Retinal pigment epithelial cell (primary cell): ENCODE measurements at regions not wholly inside any gene's neighbourhood (a gene's known extent, or its start where the extent isn't known, plus 50 kb on each side); places are given as distances from the start of the nearest gene placed in this dataset.

Experiments
- DNase-seq: peaks from one replicate; pipeline ENCODE4 v3.0.0-alpha.2; 2010; ENCODE audit warnings: low read depth
- H3K4me3 ChIP-seq: 2 replicates; pipeline ENCODE4 v1.5.1; 2011; ENCODE audit warnings: mild to moderate bottlenecking, low read length, control low read depth, moderate library complexity
- CTCF ChIP-seq: conservative IDR thresholded peaks from 2 replicates; pipeline ENCODE4 v1.5.1; 2011; ENCODE audit warnings: low read depth, low read length, control low read depth, inconsistent platforms

DNA sequence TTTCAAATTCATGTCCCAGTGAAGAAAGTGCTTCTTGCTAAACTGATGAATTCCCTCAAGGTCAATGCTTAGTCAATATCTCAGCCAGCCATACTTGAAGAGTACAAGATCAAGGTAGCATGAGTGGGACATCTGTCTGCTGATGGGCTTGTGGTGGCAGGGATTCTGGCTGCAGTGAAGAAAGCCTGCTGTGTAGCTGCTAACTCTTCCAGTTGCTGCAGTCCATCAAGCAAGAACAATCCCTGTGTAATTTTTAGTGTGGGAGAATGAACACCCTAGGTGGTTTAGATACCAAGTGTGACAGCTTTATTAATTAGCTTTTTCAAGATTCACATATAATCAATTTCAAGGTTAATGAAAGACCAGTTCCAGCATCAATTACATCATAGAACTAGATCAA is 443.9 kb downstream of the TAF11L14 start:
- TF ChIP-seq CTCF = no peak

DNA sequence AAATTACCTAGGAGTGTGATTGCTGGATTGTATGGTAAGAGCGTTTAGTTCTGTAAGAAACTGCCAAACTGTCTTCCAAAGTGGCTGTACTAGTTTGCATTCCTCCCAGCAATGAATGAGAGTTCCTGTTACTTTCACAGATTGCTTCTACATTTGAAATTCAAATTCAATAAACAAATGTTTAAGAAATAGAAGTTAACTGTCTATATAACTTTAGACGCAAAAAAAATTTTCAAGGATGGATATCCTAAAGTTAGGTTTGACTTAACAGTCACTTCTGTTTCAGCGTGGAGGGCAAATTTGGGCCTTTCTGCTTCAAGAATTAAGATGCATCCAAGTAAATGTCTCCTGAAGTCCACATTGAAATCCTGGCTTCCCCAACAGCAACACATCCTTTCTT is 445.6 kb downstream of the TAF11L14 start:
- TF ChIP-seq CTCF = no peak
- DNase-seq = no peak
- H3K4me3 ChIP-seq = no peak overlapping the region

More for the DNA sequence above, 443.9 kb downstream of the TAF11L14 start:
- H3K4me3 ChIP-seq = no peak overlapping the region
- no peak for DNase-seq

GRCh38 chr5:18088020-18088579 is 453.8 kb downstream of the TAF11L14 start:
- no peak for DNase-seq
- TF ChIP-seq CTCF = no peak
- no peak overlapping the region for H3K4me3 ChIP-seq

DNA sequence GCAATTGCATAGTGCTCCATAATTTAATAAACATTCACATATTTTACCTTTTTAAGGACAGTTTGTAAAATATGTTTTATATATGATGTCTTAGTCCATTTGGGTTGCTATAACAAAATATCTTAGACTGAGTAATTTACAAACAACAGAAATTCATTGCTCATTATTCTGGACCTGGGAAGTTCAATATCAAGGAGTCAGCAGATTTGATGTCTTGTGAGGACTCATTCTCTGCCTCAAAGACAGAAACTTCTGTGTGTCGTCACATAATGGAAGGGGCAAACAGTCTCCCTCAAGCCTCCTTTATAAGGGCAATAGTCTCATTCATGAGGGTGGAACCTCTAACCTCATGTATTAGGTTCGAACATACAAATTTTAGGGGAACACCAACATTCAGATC is 455.9 kb downstream of the TAF11L14 start:
- TF ChIP-seq CTCF = no peak
- no peak overlapping the region for H3K4me3 ChIP-seq
- no peak for DNase-seq

- DNase-seq = no peak
- no peak for TF ChIP-seq CTCF
- H3K4me3 ChIP-seq = no peak overlapping the region
Observed at GRCh38 chr5:18091142-18091541, 456.9 kb downstream of the TAF11L14 start.

DNA sequence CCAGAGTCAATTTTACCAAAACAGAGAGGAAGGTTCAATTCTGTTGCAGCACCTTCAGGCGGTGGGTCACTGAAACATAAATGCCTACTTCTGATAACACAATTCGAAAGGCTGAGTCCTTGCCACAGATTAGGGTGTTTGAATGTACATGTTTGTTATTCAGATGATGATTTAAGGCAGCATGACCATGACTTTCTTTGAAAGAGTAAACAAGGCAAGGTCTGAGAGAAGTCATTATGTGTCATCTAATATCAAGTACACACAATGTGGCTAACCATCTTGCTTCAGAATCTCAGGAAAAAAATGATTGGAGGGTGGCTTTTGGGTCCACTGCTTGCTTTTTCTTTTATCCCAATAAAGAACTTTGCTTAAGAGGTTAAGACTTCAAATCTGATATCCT is 457.5 kb downstream of the TAF11L14 start:
- H3K4me3 ChIP-seq = no peak overlapping the region
- TF ChIP-seq CTCF = no peak
- no peak for DNase-seq

- TF ChIP-seq CTCF = no peak
- H3K4me3 ChIP-seq = no peak overlapping the region
- DNase-seq = no peak
Observed at GRCh38 chr5:18095061-18095460, 460.8 kb downstream of the TAF11L14 start.
